ENCODE measurements at regions not wholly inside any gene's neighbourhood (a gene's known extent, or its start where the extent isn't known, plus 50 kb on each side); places are given as distances from the start of the nearest gene placed in this dataset.

- no peak for DNase-seq
Measured at GRCh38 chr5:129821477-129822131, 73.7 kb downstream of the MINAR2 start.

DNA sequence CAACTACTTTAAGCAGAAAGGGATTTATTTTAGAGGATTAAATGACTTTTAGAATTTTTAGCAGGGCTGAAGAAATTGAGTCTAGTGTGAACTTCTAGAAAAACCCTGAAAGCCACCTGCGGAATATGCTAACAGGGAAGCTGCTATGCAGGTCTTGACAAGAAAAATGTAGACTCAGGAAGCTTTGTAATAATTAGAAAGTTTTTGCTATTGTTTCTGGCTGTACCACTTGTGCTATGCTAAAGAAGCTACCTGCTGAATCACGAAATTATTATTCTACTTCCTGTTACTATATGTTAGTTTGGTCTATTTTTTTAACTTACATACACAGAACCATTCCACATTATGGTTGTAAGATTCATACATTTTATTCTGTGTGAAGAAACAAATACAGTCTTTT, 74.0 kb upstream of the CHSY3 start:
- no peak for DNase-seq

GRCh38 chr5:129836321-129836720, 67.9 kb upstream of the CHSY3 start:
- DNase-seq = no peak

DNA sequence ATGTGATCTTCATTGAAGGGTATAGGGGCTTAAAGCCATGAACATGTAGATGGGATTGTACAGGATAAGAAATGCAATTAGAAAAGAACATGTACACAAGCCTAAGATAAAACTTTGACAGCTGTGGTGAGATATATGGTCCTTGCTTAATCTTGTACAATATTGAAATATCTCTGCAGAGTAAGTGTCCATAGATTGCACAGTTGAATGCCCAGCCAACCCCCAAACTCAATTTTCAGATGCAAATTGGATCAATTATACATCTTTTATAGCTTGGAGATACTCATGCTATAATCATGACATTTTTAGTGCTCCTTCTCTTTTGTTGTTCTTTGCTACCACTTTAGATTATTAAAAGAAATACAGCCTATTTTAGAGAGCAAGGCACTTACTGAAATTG, 59.5 kb upstream of the CHSY3 start:
- no peak for DNase-seq

DNA sequence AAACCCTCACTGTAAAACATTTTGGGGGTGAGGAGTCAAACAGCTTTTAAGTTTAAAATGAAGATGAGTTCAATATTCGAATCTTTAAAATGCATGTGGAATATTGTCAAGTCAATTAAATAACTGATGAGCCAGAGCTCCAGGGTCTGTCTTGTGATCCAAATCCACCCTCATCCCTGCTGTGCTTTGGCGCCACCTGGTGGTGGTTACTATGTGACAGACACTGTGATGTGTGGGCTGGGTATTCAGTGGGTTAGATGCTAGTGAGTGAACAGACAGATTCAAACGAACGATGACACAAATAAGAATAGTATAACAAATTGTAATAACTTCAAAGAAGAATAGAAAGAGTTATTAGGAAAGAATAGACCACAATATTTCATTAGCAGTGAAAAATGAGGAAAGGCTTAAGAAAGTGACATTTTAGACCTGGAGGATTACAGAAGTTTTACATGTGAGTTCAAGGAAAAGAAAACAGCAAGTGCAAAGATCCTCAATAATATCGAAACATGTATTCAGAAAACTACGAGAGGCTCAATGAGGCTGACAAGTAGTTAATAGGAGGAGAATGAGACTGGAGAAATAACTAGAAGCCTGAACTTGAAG, 51.4 kb upstream of the CHSY3 start:
- peak; percentile 27 for DNase-seq

DNA sequence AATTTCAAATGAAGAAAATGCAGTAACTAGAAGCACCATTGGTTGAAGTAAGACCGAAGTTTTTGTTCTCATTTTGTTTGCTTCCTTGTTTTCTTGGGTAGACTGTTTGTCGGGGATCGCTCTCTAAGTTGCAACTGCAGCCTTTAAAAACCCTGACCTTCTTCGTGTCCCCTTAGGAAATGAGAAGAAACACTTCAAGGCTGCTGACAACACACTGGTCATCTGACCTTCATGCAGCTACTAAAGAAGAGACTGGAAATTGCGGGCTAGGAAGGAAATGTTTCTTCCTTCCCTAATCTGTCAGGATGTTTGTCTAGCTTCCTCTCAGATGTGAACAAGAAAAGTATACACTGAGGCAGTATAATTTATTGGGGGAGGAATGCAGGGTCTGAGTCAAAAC, 50.7 kb upstream of the CHSY3 start:
- DNase-seq = no peak

All from NCI-H1105 treated with DMSO at 0.1 percent for 48 hours (cell line).